ENCODE measurements at regions not wholly inside any gene's neighbourhood (a gene's known extent, or its start where the extent isn't known, plus 50 kb on each side); places are given as distances from the start of the nearest gene placed in this dataset.

DNA sequence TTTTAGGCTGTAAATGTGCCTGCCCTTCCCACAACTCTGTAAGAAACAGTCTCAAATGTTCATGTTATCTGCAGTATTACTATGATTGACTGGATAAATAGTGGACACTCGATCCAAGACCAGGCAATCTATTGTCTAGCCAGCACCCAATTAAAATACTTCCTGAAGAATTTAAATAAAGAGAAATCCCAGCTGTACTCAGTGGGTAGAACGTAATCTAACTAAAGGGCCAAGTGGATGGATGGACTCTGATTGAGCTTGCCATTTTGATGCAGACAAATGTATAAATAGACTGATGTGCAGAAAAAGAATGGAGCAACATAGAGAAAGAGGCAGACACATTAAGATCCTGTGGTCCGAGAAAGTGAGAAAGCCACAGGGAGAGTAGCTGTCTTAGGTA lies 158.0 kb downstream of the IPMK start:
- ChIA-PET CTCF (ENCODE audit: low intra/inter-chr PET ratio, low total read pairs) (no interaction called here), POLR2A (no interaction called here)
- TF ChIP-seq ZNF674 (CRISPR knock-in tag; IDR thresholded peaks at IDR 0.05; ENCODE audit: low read depth) (no peak), HMG20A (CRISPR knock-in tag; IDR thresholded peaks at IDR 0.05; ENCODE audit: borderline replicate concordance) (no peak), MEF2D (CRISPR knock-in tag; IDR thresholded peaks at IDR 0.05) (no peak), FIP1L1 (IDR thresholded peaks at IDR 0.05; ENCODE audit: borderline replicate concordance, insufficient read depth, low read depth, low read length) (no peak), ZNF441 (CRISPR knock-in tag; IDR thresholded peaks at IDR 0.05; ENCODE audit: borderline replicate concordance) (no peak), RFX3 (CRISPR knock-in tag; IDR thresholded peaks at IDR 0.05) (no peak), ZNF598 (CRISPR knock-in tag; IDR thresholded peaks at IDR 0.05; ENCODE audit: borderline replicate concordance) (no peak), ASH2L (IDR thresholded peaks at IDR 0.05; ENCODE audit: insufficient read length, low read depth, low read length) (no peak), PPARG (CRISPR knock-in tag; conservative IDR thresholded peaks at IDR 0.05) (no peak), ATF7 (IDR thresholded peaks at IDR 0.05) (no peak), ATF7 (CRISPR knock-in tag; IDR thresholded peaks at IDR 0.05) (no peak), FOXA1 (IDR thresholded peaks at IDR 0.05) (no peak), FOXA1 (CRISPR knock-in tag; IDR thresholded peaks at IDR 0.05) (no peak)
- TF ChIP-seq, protein P1, sequence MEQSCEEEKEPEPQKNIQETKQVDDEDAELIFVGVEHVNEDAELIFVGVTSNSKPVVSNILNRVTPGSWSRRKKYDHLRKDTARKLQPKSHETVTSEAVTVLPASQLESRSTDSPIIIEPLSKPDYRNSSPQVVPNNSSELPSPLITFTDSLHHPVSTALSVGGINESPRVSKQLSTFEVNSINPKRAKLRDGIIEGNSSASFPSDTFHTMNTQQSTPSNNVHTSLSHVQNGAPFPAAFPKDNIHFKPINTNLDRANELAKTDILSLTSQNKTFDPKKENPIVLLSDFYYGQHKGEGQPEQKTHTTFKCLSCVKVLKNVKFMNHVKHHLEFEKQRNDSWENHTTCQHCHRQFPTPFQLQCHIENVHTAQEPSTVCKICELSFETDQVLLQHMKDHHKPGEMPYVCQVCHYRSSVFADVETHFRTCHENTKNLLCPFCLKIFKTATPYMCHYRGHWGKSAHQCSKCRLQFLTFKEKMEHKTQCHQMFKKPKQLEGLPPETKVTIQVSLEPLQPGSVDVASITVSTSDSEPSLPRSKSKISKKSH (CRISPR knock-in tag; IDR thresholded peaks at IDR 0.05; ENCODE audit: borderline replicate concordance), result no peak
- TF ChIP-seq, protein P2, sequence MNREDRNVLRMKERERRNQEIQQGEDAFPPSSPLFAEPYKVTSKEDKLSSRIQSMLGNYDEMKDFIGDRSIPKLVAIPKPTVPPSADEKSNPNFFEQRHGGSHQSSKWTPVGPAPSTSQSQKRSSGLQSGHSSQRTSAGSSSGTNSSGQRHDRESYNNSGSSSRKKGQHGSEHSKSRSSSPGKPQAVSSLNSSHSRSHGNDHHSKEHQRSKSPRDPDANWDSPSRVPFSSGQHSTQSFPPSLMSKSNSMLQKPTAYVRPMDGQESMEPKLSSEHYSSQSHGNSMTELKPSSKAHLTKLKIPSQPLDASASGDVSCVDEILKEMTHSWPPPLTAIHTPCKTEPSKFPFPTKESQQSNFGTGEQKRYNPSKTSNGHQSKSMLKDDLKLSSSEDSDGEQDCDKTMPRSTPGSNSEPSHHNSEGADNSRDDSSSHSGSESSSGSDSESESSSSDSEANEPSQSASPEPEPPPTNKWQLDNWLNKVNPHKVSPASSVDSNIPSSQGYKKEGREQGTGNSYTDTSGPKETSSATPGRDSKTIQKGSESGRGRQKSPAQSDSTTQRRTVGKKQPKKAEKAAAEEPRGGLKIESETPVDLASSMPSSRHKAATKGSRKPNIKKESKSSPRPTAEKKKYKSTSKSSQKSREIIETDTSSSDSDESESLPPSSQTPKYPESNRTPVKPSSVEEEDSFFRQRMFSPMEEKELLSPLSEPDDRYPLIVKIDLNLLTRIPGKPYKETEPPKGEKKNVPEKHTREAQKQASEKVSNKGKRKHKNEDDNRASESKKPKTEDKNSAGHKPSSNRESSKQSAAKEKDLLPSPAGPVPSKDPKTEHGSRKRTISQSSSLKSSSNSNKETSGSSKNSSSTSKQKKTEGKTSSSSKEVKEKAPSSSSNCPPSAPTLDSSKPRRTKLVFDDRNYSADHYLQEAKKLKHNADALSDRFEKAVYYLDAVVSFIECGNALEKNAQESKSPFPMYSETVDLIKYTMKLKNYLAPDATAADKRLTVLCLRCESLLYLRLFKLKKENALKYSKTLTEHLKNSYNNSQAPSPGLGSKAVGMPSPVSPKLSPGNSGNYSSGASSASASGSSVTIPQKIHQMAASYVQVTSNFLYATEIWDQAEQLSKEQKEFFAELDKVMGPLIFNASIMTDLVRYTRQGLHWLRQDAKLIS (CRISPR knock-in tag; IDR thresholded peaks at IDR 0.05), result no peak
- TF ChIP-seq, protein P3, sequence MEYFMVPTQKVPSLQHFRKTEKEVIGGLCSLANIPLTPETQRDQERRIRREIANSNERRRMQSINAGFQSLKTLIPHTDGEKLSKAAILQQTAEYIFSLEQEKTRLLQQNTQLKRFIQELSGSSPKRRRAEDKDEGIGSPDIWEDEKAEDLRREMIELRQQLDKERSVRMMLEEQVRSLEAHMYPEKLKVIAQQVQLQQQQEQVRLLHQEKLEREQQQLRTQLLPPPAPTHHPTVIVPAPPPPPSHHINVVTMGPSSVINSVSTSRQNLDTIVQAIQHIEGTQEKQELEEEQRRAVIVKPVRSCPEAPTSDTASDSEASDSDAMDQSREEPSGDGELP (IDR thresholded peaks at IDR 0.05; ENCODE audit: borderline replicate concordance, low read depth), result no peak
- TF ChIP-seq, protein P4, sequence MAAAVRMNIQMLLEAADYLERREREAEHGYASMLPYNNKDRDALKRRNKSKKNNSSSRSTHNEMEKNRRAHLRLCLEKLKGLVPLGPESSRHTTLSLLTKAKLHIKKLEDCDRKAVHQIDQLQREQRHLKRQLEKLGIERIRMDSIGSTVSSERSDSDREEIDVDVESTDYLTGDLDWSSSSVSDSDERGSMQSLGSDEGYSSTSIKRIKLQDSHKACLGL (CRISPR knock-in tag; IDR thresholded peaks at IDR 0.05), result no peak
- TF ChIP-seq, protein P5, sequence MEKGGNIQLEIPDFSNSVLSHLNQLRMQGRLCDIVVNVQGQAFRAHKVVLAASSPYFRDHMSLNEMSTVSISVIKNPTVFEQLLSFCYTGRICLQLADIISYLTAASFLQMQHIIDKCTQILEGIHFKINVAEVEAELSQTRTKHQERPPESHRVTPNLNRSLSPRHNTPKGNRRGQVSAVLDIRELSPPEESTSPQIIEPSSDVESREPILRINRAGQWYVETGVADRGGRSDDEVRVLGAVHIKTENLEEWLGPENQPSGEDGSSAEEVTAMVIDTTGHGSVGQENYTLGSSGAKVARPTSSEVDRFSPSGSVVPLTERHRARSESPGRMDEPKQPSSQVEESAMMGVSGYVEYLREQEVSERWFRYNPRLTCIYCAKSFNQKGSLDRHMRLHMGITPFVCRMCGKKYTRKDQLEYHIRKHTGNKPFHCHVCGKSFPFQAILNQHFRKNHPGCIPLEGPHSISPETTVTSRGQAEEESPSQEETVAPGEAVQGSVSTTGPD (CRISPR knock-in tag; IDR thresholded peaks at IDR 0.05), result no peak
- 1% methylated on average over 3 of the region's 3 CpGs for WGBS (ENCODE audit: low lambda C conversion rate)
- no peaks in the 10 kb centered on the region for H3K79me2 ChIP-seq (ENCODE audit: insufficient read depth, low read length)
- H3K36me3 ChIP-seq (replicated peaks in 1 of 2; ENCODE audit: control insufficient read depth in 1 of 2, insufficient read depth in 2 of 2, low read length in 2 of 2), result no peaks in the 10 kb centered on the region
- BruUV-seq (replicated peaks), result no TSS peak
- in situ Hi-C loops (cut with HindIII; ENCODE audit: extremely low pct_ligation_motif_present, low pct_unique_long_range_greater_than_20kb), result no loop called here
- DNase-seq (ENCODE audit: low spot score), result no peak
- no peak for ATAC-seq
- FAIRE-seq, result no peak
- H3K4me1 ChIP-seq (ENCODE audit: insufficient read depth, low read length), result no peaks in the 10 kb centered on the region
- no peak overlapping the region for H3K4me3 ChIP-seq (replicated peaks in 1 of 3; ENCODE audit: insufficient read depth in 1 of 3, low read depth in 2 of 3, low read length in 3 of 3)
- no peak overlapping the region for H3K4me2 ChIP-seq (ENCODE audit: low read depth, low read length)
- intact Hi-C loops (cut with micrococcal nuclease; ENCODE audit: unreplicated experiment), result no loop called here
- H3K27ac ChIP-seq (ENCODE audit: extremely low read length, insufficient read depth, low read length), result no peak overlapping the region
- no peaks in the 10 kb centered on the region for H4K20me1 ChIP-seq (ENCODE audit: insufficient read depth, low read length)
- H3K27me3 ChIP-seq (ENCODE audit: control insufficient read depth in 1 of 2, insufficient read depth in 2 of 2, low read length in 2 of 2), result no peaks in the 10 kb centered on the region
- H2AFZ ChIP-seq (ENCODE audit: low read length), result no peak overlapping the region
- H3K9me3 ChIP-seq (ENCODE audit: low read length), result no peaks in the 10 kb centered on the region
- no peak overlapping the region for H3K9ac ChIP-seq (ENCODE audit: insufficient read depth, low read depth, low read length)

All from HepG2 (cell line).